ENCODE measurements at regions not wholly inside any gene's neighbourhood (a gene's known extent, or its start where the extent isn't known, plus 50 kb on each side); places are given as distances from the start of the nearest gene placed in this dataset.
"Not testable (repeated sequence)": the region's sequence is repeated elsewhere in the genome, so short reads cannot be mapped to it uniquely, and the experiment has no call there.

- DNase-seq = no peak
Measured at GRCh38 chr16:8452941-8453340, 137.4 kb downstream of the TMEM114 start.

GRCh38 chr16:8436931-8437330, 153.4 kb downstream of the TMEM114 start:
- DNase-seq = no peak

GRCh38 chr16:8431783-8432182, 158.5 kb downstream of the TMEM114 start:
- no peak for DNase-seq

- no peak for DNase-seq
Measured at GRCh38 chr16:8430401-8430800, 159.9 kb downstream of the TMEM114 start.

GRCh38 chr16:8426569-8426968, 163.7 kb downstream of the TMEM114 start:
- no peak for DNase-seq

- DNase-seq = no peak
Measured at GRCh38 chr16:8417145-8417544, 173.2 kb downstream of the TMEM114 start.

- no peak for DNase-seq
Measured at GRCh38 chr16:8408855-8409567, 181.3 kb downstream of the TMEM114 start.

- no peak for DNase-seq
Measured at GRCh38 chr16:8407351-8407750, 183.0 kb downstream of the TMEM114 start.

GRCh38 chr16:8403978-8404749, 186.1 kb downstream of the TMEM114 start:
- DNase-seq = no peak

GRCh38 chr16:8402981-8403843, 187.1 kb downstream of the TMEM114 start:
- no peak for DNase-seq

GRCh38 chr16:8400683-8401082, 189.6 kb downstream of the TMEM114 start:
- not testable (repeated sequence) for DNase-seq

GRCh38 chr16:8398548-8398947, 191.8 kb downstream of the TMEM114 start:
- no peak for DNase-seq

- DNase-seq = no peak
Measured at GRCh38 chr16:8397223-8397622, 193.1 kb downstream of the TMEM114 start.

- DNase-seq = no peak
Measured at GRCh38 chr16:8396463-8396862, 193.8 kb downstream of the TMEM114 start.

- DNase-seq = no peak
Measured at GRCh38 chr16:8391257-8391656, 199.1 kb downstream of the TMEM114 start.

- DNase-seq = no peak
Measured at GRCh38 chr16:8388684-8389083, 201.6 kb downstream of the TMEM114 start.

GRCh38 chr16:8381814-8382213, 208.5 kb downstream of the TMEM114 start:
- DNase-seq = no peak

GRCh38 chr16:8380311-8380710, 210.0 kb downstream of the TMEM114 start:
- DNase-seq = no peak

GRCh38 chr16:8377864-8378263, 212.4 kb downstream of the TMEM114 start:
- no peak for DNase-seq

- no peak for DNase-seq
Measured at GRCh38 chr16:8376858-8377257, 213.5 kb downstream of the TMEM114 start.

GRCh38 chr16:8376430-8376829, 213.9 kb downstream of the TMEM114 start:
- no peak for DNase-seq

GRCh38 chr16:8375232-8375587, 215.1 kb downstream of the TMEM114 start:
- no peak for DNase-seq

- DNase-seq = no peak
Measured at GRCh38 chr16:8374586-8375231, 215.6 kb downstream of the TMEM114 start.

Data from C1 segment of cervical spinal cord (tissue), 14 donors.